ENCODE measurements at regions not wholly inside any gene's neighbourhood (a gene's known extent, or its start where the extent isn't known, plus 50 kb on each side); places are given as distances from the start of the nearest gene placed in this dataset.
"Not testable (repeated sequence)": the region's sequence is repeated elsewhere in the genome, so short reads cannot be mapped to it uniquely, and the experiment has no call there.

- H3K4me3 Mint-ChIP-seq, result no peak overlapping the region
- peaks cover 5% of the 10 kb centered on the region for H3K27me3 Mint-ChIP-seq
- no peaks in the 10 kb centered on the region for H3K36me3 Mint-ChIP-seq (ENCODE audit: low read depth)
- H3K4me1 Mint-ChIP-seq (ENCODE audit: low read depth), result no peaks in the 10 kb centered on the region
- H3K27ac Mint-ChIP-seq, result no peak overlapping the region
- intact Hi-C loops (cut with micrococcal nuclease), result no loop called here
- H3K9me3 Mint-ChIP-seq, result no peaks in the 10 kb centered on the region
These were observed 79.8 kb downstream of the ZNF92 start for GRCh38 chr7:65453341-65454030.

DNA sequence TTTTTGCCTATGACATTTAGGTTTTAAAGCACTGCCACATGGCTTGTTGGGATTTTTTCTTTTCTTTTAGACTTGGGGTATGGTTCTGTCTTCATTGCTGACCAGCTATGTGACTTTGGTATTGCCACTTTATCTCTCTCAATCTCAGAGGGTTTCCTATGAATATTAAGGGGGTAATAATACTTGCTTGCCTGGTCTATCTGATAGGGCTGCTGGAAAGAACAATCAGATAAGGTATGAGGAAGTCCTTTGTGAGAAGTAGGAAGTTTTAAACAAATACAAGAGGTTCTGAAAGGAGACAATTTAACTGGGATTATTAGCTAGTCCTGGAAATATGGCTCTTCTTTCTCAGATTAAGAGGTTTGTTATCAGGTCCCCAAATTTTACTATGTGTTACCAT, 80.8 kb downstream of the ZNF92 start:
- H3K27ac Mint-ChIP-seq, result no peak overlapping the region
- H3K4me1 Mint-ChIP-seq (ENCODE audit: low read depth), result no peaks in the 10 kb centered on the region
- H3K4me3 Mint-ChIP-seq, result no peak overlapping the region
- H3K9me3 Mint-ChIP-seq, result no peaks in the 10 kb centered on the region
- H3K27me3 Mint-ChIP-seq, result peaks cover 5% of the 10 kb centered on the region
- H3K36me3 Mint-ChIP-seq (ENCODE audit: low read depth), result no peaks in the 10 kb centered on the region
- intact Hi-C loops (cut with micrococcal nuclease), result no loop called here

GRCh38 chr7:65455050-65455449, 81.4 kb downstream of the ZNF92 start:
- H3K4me1 Mint-ChIP-seq (ENCODE audit: low read depth); H3K9me3 Mint-ChIP-seq; H3K27ac Mint-ChIP-seq; H3K4me3 Mint-ChIP-seq; intact Hi-C loops (cut with micrococcal nuclease); H3K27me3 Mint-ChIP-seq; H3K36me3 Mint-ChIP-seq (ENCODE audit: low read depth): not testable (repeated sequence)

DNA sequence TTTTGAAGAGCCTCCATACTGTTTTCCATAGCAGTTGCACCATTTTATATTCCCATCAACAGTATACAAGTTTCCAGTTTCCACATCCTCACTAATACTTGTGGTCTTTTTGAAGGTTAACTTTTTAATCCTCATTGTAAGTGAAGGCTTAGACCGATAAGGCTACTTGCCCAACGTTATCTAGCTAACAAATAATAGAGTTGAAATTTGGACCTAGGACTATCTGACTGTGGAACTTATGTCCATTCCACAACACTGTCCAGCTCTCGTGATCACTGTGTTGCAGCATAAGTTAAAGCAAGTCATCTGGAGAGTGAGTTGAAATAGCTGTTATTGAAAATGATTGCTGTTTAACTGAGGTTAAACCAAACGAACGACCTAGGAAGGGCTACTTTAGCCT, 84.0 kb downstream of the ZNF92 start:
- intact Hi-C loops (cut with micrococcal nuclease), result no loop called here
- no peaks in the 10 kb centered on the region for H3K4me1 Mint-ChIP-seq (ENCODE audit: low read depth)

DNA sequence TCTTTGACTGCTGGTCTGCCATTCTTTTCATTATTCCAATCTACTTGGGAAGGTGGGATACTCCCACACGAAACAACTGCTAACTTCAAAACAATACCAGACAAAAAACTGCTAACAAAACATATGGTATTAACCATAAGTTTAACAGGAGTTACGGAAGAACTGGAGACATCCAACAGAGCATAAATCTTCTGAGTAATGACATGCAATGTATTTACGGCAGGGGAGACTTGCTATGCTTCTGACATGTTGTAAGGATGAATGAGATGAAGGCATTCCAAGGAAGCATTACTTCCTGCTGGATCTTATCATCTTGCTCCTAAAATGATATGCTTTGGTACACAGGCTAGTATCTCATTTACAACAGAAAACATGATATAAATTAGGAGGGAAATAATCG, 85.8 kb downstream of the ZNF92 start:
- intact Hi-C loops (cut with micrococcal nuclease), result no loop called here

More for the DNA sequence above, 84.0 kb downstream of the ZNF92 start:
- Mint-ChIP-seq H3K27me3 (peaks cover 4% of the 10 kb centered on the region), H3K27ac (no peak overlapping the region), H3K4me3 (no peak overlapping the region), H3K36me3 (ENCODE audit: low read depth) (no peaks in the 10 kb centered on the region), H3K9me3 (no peaks in the 10 kb centered on the region)

DNA sequence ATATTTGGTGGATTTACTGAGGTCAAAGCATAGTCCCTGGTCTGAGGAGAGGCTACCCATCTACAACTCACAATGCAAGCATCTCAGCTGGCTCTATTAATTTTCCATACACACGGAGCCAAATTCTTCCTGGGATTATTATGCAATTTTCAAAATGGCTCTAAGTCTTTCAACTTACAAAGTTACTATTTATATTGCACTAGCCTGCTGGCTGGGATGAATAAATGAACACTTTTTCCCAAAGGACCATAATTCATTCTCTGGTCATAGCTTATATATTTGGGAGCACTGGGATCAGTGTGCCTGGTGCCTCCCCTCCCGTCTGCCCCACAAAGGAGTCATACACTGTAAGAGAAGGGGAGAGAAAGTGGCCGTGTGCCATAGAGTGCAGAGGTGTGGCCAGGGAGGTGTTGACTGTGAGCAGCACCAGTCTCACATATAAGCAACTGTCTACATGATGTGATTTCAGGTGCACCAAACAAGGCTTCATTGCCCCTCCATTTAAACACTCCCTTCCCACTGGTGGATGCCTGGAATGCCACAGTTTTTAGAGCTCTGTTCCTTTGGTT, 88.6 kb downstream of the ZNF92 start:
- Mint-ChIP-seq H3K36me3 (ENCODE audit: low read depth) (no peaks in the 10 kb centered on the region), H3K4me3 (no peak overlapping the region), H3K4me1 (ENCODE audit: low read depth) (no peaks in the 10 kb centered on the region), H3K27ac (no peak overlapping the region), H3K27me3 (no peaks in the 10 kb centered on the region), H3K9me3 (peaks cover 6% of the 10 kb centered on the region)
- intact Hi-C loops (cut with micrococcal nuclease), result no loop called here

More for the DNA sequence above, 85.8 kb downstream of the ZNF92 start:
- Mint-ChIP-seq H3K36me3 (ENCODE audit: low read depth) (no peaks in the 10 kb centered on the region), H3K27ac (no peak overlapping the region), H3K4me1 (ENCODE audit: low read depth) (no peaks in the 10 kb centered on the region), H3K27me3 (no peaks in the 10 kb centered on the region), H3K4me3 (no peak overlapping the region), H3K9me3 (no peaks in the 10 kb centered on the region)

- no peak overlapping the region for H3K4me3 Mint-ChIP-seq
- intact Hi-C loops (cut with micrococcal nuclease), result no loop called here
- H3K4me1 Mint-ChIP-seq (ENCODE audit: low read depth), result no peaks in the 10 kb centered on the region
- no peaks in the 10 kb centered on the region for H3K27me3 Mint-ChIP-seq
- no peaks in the 10 kb centered on the region for H3K36me3 Mint-ChIP-seq (ENCODE audit: low read depth)
- no peak overlapping the region for H3K27ac Mint-ChIP-seq
- peaks cover 15% of the 10 kb centered on the region for H3K9me3 Mint-ChIP-seq
These were observed 89.5 kb downstream of the ZNF92 start for GRCh38 chr7:65463184-65463583.

DNA sequence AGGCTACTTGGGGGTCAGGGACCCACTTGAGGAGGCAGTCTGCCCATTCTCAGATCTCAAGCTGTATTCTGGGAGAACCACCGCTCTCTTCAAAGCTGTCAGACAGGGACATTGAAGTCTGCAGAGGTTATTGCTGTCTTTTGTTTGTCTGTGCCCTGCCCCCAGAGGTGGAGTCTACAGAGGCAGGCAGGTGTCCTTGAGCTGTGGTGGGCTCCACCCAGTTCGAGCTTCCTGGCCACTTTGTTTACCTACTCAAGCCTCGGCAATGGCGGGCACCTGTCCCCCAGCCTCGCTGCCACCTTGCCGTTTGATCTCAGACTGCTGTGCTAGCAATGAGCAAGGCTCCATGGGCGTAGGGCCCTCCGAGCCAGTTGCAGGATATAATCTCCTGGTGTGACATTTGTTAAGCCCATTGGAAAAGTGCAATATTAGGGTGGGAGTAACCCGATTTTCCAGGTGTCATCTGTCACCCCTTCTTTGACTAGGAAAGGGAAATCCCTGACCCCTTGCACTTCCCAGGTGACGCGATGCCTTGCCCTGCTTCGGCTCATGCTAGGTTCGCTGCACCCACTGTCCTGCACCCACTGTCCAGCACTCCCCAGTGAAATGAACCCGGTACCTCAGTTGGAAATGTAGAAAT, 96.4 kb downstream of the ZNF92 start:
- peaks cover 38% of the 10 kb centered on the region for H3K9me3 Mint-ChIP-seq
- H3K4me3 Mint-ChIP-seq; intact Hi-C loops (cut with micrococcal nuclease); H3K4me1 Mint-ChIP-seq (ENCODE audit: low read depth); H3K36me3 Mint-ChIP-seq (ENCODE audit: low read depth); H3K27me3 Mint-ChIP-seq; H3K27ac Mint-ChIP-seq: not testable (repeated sequence)

GRCh38 chr7:65471587-65471986, 97.9 kb downstream of the ZNF92 start:
- no peak overlapping the region for H3K4me3 Mint-ChIP-seq
- H3K27me3 Mint-ChIP-seq, result no peaks in the 10 kb centered on the region
- H3K36me3 Mint-ChIP-seq (ENCODE audit: low read depth), result no peaks in the 10 kb centered on the region
- H3K9me3 Mint-ChIP-seq, result peaks cover 45% of the 10 kb centered on the region
- intact Hi-C loops (cut with micrococcal nuclease), result no loop called here
- H3K4me1 Mint-ChIP-seq (ENCODE audit: low read depth), result no peaks in the 10 kb centered on the region
- H3K27ac Mint-ChIP-seq, result no peak overlapping the region

DNA sequence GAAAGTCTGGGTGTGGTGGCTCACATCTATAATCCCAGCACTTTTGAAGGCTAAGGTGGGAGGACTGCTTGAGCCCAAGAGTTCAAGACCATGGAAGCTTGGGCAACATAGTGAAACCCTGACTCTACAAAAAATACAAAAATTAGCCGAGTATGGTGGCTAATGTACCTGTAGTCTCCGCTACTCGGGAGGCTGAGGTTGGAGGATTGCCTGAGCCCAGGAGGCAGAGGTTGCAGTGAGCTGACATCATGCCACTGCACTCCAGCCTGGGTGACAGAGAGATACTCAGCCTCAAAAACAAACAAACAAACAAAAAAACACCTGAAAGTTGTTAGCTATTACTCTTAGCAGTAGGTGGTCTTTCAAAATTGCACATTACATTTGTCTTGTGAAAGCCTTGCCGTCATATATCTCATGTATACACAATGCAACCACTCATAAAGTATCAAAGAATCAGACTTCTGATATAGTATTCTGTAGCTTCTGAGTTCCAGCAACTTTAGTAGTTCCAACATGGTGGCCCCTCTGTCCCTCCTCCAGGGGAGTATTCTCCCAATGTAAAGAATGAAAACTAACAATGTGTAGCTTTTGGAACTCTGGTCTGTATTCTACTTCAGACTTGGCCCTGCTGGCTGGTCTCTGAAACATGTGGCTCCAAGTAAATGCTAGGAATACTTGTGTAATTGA, 101.5 kb downstream of the ZNF92 start:
- no peak overlapping the region for H3K4me3 Mint-ChIP-seq
- peaks cover 40% of the 10 kb centered on the region for H3K9me3 Mint-ChIP-seq
- intact Hi-C loops (cut with micrococcal nuclease), result no loop called here
- no peaks in the 10 kb centered on the region for H3K4me1 Mint-ChIP-seq (ENCODE audit: low read depth)
- H3K36me3 Mint-ChIP-seq (ENCODE audit: low read depth), result no peaks in the 10 kb centered on the region
- no peak overlapping the region for H3K27ac Mint-ChIP-seq
- H3K27me3 Mint-ChIP-seq, result no peaks in the 10 kb centered on the region

- intact Hi-C loops (cut with micrococcal nuclease), result no loop called here
- no peaks in the 10 kb centered on the region for H3K27me3 Mint-ChIP-seq
- H3K4me3 Mint-ChIP-seq, result no peak overlapping the region
- no peak overlapping the region for H3K27ac Mint-ChIP-seq
- peaks cover 44% of the 10 kb centered on the region for H3K9me3 Mint-ChIP-seq
- H3K4me1 Mint-ChIP-seq (ENCODE audit: low read depth), result no peaks in the 10 kb centered on the region
- no peaks in the 10 kb centered on the region for H3K36me3 Mint-ChIP-seq (ENCODE audit: low read depth)
These were observed 102.2 kb downstream of the ZNF92 start for GRCh38 chr7:65475734-65476319.

- H3K27me3 Mint-ChIP-seq, result no peaks in the 10 kb centered on the region
- H3K36me3 Mint-ChIP-seq (ENCODE audit: low read depth), result no peaks in the 10 kb centered on the region
- intact Hi-C loops (cut with micrococcal nuclease), result no loop called here
- no peak overlapping the region for H3K4me3 Mint-ChIP-seq
- H3K9me3 Mint-ChIP-seq, result peaks cover 57% of the 10 kb centered on the region
- no peak overlapping the region for H3K27ac Mint-ChIP-seq
- no peaks in the 10 kb centered on the region for H3K4me1 Mint-ChIP-seq (ENCODE audit: low read depth)
These were observed 103.7 kb downstream of the ZNF92 start for GRCh38 chr7:65477326-65477725.

DNA sequence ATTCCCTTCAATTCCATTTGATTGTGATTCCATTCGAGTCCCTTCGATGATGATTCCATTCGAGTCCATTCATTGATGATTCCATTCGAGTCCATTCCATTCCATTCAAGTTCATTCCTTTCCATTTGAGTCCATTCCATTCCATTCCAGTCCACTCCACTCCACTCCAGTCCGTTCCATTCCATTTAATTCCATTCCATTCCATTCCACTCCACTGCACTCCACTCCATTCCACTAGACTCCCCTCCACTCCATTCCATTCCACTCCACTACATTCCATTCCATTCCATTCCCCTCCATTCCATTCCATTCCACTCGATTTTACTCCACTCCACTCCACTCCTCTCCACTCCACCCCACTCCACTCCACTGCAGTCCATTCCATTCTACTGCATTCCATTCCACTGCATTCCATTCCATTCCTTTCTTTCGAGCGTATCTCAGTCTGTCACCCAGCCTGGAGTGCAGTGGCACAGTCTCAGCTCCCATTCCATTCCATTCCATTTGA, 115.7 kb downstream of the ZNF92 start:
- H3K4me1 Mint-ChIP-seq (ENCODE audit: low read depth), result no peaks in the 10 kb centered on the region
- intact Hi-C loops (cut with micrococcal nuclease), result no loop called here
- no peaks in the 10 kb centered on the region for H3K27me3 Mint-ChIP-seq
- H3K36me3 Mint-ChIP-seq (ENCODE audit: low read depth), result no peaks in the 10 kb centered on the region
- no peak overlapping the region for H3K27ac Mint-ChIP-seq
- H3K9me3 Mint-ChIP-seq, result peaks cover 34% of the 10 kb centered on the region
- no peak overlapping the region for H3K4me3 Mint-ChIP-seq

DNA sequence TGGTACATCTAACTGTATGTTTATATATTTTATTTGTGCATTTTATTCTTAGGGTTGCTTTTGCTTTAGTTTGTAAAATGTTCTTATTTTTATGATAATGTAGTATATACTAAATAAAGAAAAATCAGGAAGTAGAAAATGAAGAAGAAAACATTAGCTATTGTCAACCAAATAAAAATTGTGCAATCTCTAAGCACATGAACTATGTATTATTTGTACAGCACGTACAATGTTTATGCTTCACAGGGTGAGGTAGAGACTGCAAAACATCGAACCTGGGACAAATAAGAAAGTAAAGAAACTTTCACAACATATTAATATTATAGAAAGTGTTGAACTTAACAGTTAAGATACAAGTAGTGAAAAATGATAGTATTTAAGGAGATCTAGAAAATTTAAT, 123.0 kb downstream of the ZNF92 start:
- H3K27ac Mint-ChIP-seq; H3K4me1 Mint-ChIP-seq (ENCODE audit: low read depth); H3K4me3 Mint-ChIP-seq; H3K27me3 Mint-ChIP-seq; H3K36me3 Mint-ChIP-seq (ENCODE audit: low read depth); intact Hi-C loops (cut with micrococcal nuclease); H3K9me3 Mint-ChIP-seq: not testable (repeated sequence)

Data from dendritic cell treated with granulocyte-macrophage colony-stimulating factor and Interleukin-4, amounts not matched to agents 40 ng/mL and 50 ng/mL, for 4 days (primary cell).